CD4-positive, alpha-beta T cell treated with Interferon gamma for 1 hour (primary cell): ENCODE measurements at regions not wholly inside any gene's neighbourhood (a gene's known extent, or its start where the extent isn't known, plus 50 kb on each side); places are given as distances from the start of the nearest gene placed in this dataset.
"Not testable (repeated sequence)": the region's sequence is repeated elsewhere in the genome, so short reads cannot be mapped to it uniquely, and the experiment has no call there.

ENCODE experiments used
- DNase-seq: peaks from one replicate; pipeline ENCODE4 v3.0.0-alpha.2; 2020

GRCh38 chr1:244302876-244303609, 148.7 kb downstream of the ADSS2 start:
- DNase-seq: no peak

DNA sequence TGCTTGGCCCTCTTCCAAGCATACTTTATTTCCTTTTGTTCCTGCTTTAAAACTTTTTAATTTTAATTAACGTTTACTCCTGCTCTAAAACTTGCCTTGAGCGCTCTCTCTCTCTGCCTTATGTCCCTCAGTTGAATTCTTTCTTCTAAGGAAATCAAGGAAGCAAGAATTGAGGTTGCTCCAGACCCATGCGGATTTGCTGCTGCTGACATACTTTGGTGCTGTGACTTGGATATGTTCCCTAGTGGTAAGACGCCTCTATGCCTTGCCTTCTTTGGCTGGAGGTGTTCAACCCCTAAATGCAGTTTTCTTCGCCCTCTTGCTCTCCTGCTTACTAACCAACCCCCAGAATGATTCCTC, 148.1 kb downstream of the ADSS2 start:
- DNase-seq: no peak

- DNase-seq: peak; percentile 24
These were observed 147.6 kb downstream of the ADSS2 start for GRCh38 chr1:244304156-244304555.

GRCh38 chr1:244304656-244305055, 147.1 kb downstream of the ADSS2 start:
- DNase-seq: no peak

GRCh38 chr1:244305776-244306341, 145.8 kb downstream of the ADSS2 start:
- DNase-seq: no peak

GRCh38 chr1:244306544-244306943, 145.2 kb downstream of the ADSS2 start:
- no peak for DNase-seq

DNA sequence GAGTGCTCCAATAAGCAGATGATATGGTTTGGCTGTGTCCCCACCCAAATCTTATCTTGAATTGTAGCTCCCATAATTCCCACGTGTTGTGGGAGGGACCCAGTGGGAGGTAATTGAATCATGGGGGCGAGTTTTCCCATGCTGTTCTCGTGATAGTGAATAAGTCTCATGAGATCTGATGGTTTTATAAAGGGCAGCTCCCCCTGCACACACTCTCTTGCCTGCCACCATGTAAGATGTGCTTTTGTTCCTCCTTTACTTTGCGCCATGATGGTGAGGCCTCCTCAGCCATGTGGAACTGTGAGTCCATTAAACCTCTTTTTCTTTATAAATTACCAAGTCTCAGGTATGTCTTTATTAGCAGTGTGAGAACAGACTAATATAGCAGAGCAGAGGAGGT, 142.5 kb downstream of the ADSS2 start:
- DNase-seq: not testable (repeated sequence)

DNA sequence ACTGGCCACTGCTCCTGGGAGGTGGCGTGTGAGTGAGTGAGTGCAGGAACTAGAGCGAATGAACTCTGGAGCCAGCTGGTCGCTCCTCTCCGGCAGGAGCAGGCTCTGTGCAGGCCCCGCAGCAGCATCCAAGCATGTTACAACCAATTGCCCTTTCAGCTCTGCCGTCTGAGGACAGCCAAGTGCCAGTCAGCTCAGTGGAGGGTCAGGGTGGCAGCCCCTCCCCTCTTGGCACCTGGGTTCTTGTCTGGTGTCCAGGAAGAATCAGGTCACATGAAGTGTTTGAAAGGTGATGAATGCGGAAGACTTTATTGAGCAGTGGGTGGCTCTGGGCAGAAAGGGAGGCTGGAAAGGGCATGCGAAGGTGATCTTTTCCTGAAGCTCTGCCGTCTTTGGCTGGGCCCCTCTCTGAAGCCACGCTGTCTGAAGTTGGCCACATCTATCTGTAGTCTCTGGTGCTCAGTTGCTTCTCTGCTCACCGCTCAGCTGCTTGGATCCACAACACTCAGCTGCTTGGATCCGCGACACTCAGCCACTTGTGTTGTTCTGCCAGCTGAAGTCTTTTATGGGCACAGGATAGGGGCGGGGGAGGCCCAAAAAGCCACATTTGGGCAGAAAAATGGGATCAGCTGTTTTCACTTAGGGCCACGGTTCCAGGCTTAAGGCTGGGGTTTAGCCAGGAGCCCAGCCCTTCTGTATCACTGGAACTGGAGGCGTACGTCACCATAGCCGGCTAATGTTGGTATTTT, 139.8 kb downstream of the ADSS2 start:
- no peak for DNase-seq

GRCh38 chr1:244313346-244313745, 138.4 kb downstream of the ADSS2 start:
- DNase-seq: no peak

DNA sequence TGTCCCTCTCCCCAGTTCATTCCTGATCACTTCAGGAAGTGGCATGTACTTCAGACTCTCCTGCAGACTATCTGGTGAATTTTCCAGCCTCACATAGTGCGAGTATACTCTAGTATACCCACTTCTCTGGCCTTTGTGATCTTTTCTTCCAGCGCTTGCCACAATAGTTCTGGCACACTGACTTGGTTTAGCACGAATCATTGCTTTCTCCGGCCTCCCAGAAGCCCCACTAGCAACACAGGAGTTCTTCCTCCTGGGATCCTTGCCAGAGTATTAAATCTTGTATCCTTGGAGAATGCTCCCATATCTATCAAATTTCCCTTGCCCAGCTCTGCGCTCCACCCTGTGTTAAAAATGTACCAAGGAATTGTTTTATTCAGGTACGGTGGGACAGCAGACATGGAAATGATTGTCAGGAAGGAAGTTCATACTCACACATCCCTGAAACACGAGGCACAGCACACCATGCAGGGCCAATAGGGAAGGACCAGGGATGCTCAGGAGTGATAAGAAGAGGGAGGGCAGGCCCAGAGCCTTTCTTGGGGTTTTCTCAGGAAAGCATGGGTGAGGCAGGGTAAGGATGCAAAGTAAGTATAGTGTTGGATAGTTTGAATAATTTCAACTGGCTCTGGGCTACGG, 136.7 kb downstream of the ADSS2 start:
- DNase-seq: no peak

- no peak for DNase-seq
These were observed 135.7 kb downstream of the ADSS2 start for GRCh38 chr1:244315996-244316395.

- DNase-seq: no peak
These were observed 135.3 kb downstream of the ADSS2 start for GRCh38 chr1:244316407-244316806.

- no peak for DNase-seq
These were observed 134.6 kb downstream of the ADSS2 start for GRCh38 chr1:244316986-244317655.

GRCh38 chr1:244318078-244318477, 133.6 kb downstream of the ADSS2 start:
- DNase-seq: no peak

- no peak for DNase-seq
These were observed 133.2 kb downstream of the ADSS2 start for GRCh38 chr1:244318512-244318911.

- peak; percentile 50 for DNase-seq
These were observed 132.2 kb downstream of the ADSS2 start for GRCh38 chr1:244319283-244320132.

DNA sequence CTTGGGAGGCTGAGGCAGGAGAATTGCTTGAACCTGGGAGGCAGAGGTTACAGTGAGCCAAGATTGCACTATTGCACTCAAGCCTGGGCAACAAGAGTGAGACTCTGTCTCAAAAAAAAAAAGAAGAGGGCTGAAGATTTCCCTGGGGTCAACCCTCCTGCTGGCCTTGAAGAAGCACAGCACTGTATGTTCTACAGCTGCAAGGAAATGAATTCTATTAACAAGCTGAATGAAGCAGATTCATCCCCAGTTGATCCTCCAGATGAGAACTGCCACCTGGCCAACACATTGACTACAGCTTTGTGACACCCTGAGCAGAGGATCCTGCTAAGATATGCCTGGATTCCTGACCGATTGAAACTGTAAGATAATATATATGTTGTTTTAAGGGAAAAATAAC, 129.5 kb downstream of the ADSS2 start:
- no peak for DNase-seq

- peak; percentile 45 for DNase-seq
These were observed 128.8 kb downstream of the ADSS2 start for GRCh38 chr1:244322791-244323521.

- no peak for DNase-seq
These were observed 127.4 kb downstream of the ADSS2 start for GRCh38 chr1:244324176-244324883.

DNA sequence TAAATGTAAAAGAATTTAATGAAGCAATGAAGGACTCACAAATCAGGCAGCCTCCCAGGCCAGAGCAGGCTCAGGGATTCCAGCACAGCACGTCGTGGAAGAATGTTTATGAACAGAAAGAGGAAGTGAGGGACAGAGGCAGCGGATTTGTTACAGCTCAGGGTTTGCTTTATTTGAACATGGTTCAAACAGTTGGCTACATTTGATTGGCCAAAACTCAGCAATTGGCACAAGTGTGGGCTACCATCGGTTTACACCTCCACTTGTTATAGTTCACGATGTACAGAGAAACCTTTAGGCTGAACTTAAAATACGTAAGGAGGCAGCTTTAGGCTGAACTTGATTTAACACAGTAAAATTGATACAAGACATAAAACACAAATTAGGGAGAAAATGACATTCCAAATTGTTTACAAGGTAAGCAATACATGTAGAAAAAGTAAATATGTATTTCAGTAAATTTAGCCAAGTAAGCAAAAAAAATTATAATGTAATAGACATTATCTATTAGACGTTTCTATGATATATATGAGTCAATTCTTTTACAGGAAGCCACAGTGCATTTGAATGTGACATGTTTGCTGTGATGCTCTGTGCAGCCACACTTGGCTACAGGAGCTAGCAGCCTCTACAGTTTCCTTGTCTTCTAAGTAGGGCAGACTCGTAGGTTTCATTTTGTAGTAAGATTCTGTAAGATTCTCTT, 126.5 kb downstream of the ADSS2 start:
- peak; percentile 46 for DNase-seq
